ENCODE measurements at regions not wholly inside any gene's neighbourhood (a gene's known extent, or its start where the extent isn't known, plus 50 kb on each side); places are given as distances from the start of the nearest gene placed in this dataset.
A peak's percentile ranks its signal among the peaks of the same experiment; 100 is the strongest.

DNA sequence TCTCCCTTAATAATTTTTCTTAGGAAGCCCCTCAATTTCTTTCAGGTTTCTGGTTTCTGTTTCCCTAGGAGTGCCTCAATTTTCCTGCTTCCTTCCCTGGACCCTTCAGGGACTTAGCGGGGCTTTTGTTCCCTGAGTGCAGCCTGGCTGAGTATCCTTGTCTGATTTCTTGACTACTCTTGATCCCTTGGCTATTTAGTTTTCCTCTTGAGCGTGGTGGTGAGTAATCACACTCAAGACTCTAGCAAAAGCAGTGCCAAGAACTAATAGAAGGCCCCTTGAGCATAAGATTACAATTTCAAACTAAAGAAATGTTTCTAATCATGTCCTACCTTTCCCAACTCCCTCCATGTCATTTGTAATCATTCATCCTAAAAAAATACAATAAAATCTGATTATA lies 94.3 kb upstream of the C3orf80 start:
- DNase-seq (no peak), ATAC-seq (peak in 1 of 2 donors; percentile 33)
- Histone ChIP-seq H3K4me1 (ENCODE audit: control insufficient read depth, insufficient read depth, low read length) (no peaks in the 10 kb centered on the region), H3K27ac (ENCODE audit: low read length) (no peak overlapping the region), H3K9me3 (ENCODE audit: control insufficient read depth, low read length) (no peaks in the 10 kb centered on the region), H3K27me3 (ENCODE audit: control insufficient read depth, insufficient read depth) (no peaks in the 10 kb centered on the region), H3K4me3 (ENCODE audit: low read length) (no peak overlapping the region)
- intact Hi-C loops (cut with DNase I): no loop called here
- 46% methylated on average over 2 of the region's 2 CpGs for WGBS

DNA sequence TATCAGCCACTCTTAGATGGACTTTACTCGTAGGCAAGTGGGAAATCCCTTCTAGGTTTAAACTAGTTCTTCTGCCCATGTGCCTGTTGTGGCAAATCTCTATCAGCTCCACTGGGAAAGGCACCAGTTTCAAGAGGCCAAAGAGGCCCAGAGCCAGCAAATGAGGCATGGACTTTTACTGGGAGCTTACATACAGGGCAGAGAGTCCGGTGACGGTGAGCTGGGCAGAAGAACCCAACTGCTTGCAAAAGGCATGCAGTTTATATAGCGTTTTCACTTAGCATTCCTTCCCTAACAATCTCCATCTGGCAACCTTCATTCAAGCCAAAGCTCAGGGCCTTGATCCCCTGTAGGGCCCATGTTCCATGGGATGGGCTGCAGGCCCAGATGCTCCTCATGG lies 93.0 kb upstream of the C3orf80 start:
- Histone ChIP-seq H3K27ac (ENCODE audit: low read length) (no peak overlapping the region), H3K9me3 (ENCODE audit: control insufficient read depth, low read length) (no peaks in the 10 kb centered on the region), H3K4me3 (ENCODE audit: low read length) (no peak overlapping the region), H3K4me1 (ENCODE audit: control insufficient read depth, insufficient read depth, low read length) (no peaks in the 10 kb centered on the region), H3K27me3 (ENCODE audit: control insufficient read depth, insufficient read depth) (no peaks in the 10 kb centered on the region)
- WGBS: 80% methylated on average over 4 of the region's 4 CpGs
- intact Hi-C loops (cut with DNase I): no loop called here
- no peak for ATAC-seq
- no peak for DNase-seq

DNA sequence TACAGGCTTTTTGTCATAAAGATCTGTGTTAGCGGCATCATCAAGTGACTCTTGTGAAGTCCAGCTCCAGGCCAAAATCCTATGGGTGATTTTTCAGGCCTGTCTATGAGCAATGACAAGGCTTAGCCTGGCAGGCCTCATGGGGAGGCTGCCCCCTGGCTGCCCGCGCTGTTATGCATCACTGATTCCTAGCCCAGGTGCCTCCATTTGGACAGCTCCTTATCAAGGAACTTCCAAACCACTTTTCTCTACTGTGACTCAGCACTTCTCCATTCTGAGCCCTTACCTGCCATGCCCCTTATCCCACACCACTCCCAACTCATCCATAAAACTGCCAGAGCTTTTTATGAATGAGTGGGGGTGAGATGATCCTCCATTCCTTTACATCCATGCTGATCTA lies 91.5 kb upstream of the C3orf80 start:
- ATAC-seq: no peak
- no peak overlapping the region for H3K4me3 ChIP-seq (ENCODE audit: low read length)
- no peak overlapping the region for H3K27ac ChIP-seq (ENCODE audit: low read length)
- WGBS: 79% methylated on average over 3 of the region's 3 CpGs
- no peaks in the 10 kb centered on the region for H3K27me3 ChIP-seq (ENCODE audit: control insufficient read depth, insufficient read depth)
- H3K9me3 ChIP-seq (ENCODE audit: control insufficient read depth, low read length): no peaks in the 10 kb centered on the region
- intact Hi-C loops (cut with DNase I): no loop called here
- DNase-seq: no peak
- H3K4me1 ChIP-seq (ENCODE audit: control insufficient read depth, insufficient read depth, low read length): no peaks in the 10 kb centered on the region

DNA sequence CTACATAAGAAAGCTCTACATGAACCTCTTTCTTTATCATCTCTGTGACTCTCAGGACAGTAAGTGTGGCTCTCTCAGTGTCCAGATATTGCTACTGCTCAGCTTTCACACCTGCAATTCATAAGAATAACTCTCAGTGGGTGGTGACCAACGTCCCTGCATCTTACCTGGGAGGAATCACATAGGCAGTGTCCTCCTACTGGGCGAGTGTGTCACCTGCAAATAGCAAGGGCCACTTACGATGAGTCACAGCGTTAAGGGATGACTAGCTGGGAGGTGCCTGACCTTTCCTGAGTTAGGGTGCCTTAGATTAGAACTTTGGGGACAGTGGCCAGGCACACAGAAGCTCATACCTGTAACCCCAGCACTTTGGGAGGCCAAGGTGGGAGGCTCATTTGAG lies 90.8 kb upstream of the C3orf80 start:
- ATAC-seq: no peak
- no peaks in the 10 kb centered on the region for H3K4me1 ChIP-seq (ENCODE audit: control insufficient read depth, insufficient read depth, low read length)
- DNase-seq: no peak
- H3K27me3 ChIP-seq (ENCODE audit: control insufficient read depth, insufficient read depth): no peaks in the 10 kb centered on the region
- intact Hi-C loops (cut with DNase I): no loop called here
- 83% methylated on average over 4 of the region's 4 CpGs for WGBS
- no peak overlapping the region for H3K4me3 ChIP-seq (ENCODE audit: low read length)
- H3K9me3 ChIP-seq (ENCODE audit: control insufficient read depth, low read length): no peaks in the 10 kb centered on the region
- H3K27ac ChIP-seq (ENCODE audit: low read length): no peak overlapping the region

DNA sequence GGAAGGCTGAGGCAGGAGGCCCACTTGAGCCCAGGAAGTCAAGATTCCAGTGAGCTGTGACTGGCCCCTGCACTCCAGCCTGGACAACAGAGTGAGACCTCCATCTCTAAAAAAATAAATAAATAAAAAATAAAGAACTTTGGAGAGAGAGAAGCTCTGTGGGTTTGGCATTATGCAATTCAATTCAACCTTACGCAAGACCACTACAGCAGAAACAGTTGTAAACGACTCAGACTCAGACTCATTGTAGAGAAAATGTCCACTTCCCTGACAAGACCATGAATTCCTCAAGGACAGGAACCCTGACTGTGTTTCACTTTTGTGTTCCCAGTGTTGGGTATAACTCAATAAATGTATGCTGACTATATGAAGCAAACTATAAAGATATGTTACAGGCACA lies 90.3 kb upstream of the C3orf80 start:
- intact Hi-C loops (cut with DNase I): no loop called here
- Histone ChIP-seq H3K9me3 (ENCODE audit: control insufficient read depth, low read length) (no peaks in the 10 kb centered on the region), H3K4me1 (ENCODE audit: control insufficient read depth, insufficient read depth, low read length) (no peaks in the 10 kb centered on the region), H3K4me3 (ENCODE audit: low read length) (no peak overlapping the region), H3K27me3 (ENCODE audit: control insufficient read depth, insufficient read depth) (no peaks in the 10 kb centered on the region), H3K27ac (ENCODE audit: low read length) (no peak overlapping the region)
- no peak for ATAC-seq
- 66% methylated on average over 2 of the region's 2 CpGs for WGBS
- no peak for DNase-seq

DNA sequence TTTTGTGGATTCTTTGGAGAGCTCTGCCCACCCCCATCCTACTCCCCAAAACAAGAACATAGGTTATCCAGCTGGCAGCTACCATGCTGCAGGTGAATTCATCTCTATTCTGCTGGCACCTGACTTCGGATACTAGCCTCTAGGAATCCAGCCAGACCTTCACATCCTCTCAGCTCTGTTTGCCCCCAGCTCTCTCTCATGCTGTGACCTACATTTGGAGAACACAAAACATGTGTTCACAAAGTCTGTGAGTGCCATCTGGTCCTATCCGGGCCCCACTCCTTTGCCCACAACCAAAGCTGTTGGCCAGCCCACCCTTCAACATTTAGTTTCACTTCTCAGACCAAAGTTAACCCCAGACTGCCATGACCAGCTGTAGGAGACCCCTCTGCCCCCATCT lies 89.4 kb upstream of the C3orf80 start:
- Histone ChIP-seq H3K27me3 (ENCODE audit: control insufficient read depth, insufficient read depth) (no peaks in the 10 kb centered on the region), H3K4me3 (ENCODE audit: low read length) (no peak overlapping the region), H3K27ac (ENCODE audit: low read length) (no peak overlapping the region), H3K4me1 (ENCODE audit: control insufficient read depth, insufficient read depth, low read length) (no peaks in the 10 kb centered on the region), H3K9me3 (ENCODE audit: control insufficient read depth, low read length) (no peaks in the 10 kb centered on the region)
- no peak for DNase-seq
- intact Hi-C loops (cut with DNase I): no loop called here
- ATAC-seq: no peak
- WGBS: 49% methylated on average over 2 of the region's 2 CpGs

DNA sequence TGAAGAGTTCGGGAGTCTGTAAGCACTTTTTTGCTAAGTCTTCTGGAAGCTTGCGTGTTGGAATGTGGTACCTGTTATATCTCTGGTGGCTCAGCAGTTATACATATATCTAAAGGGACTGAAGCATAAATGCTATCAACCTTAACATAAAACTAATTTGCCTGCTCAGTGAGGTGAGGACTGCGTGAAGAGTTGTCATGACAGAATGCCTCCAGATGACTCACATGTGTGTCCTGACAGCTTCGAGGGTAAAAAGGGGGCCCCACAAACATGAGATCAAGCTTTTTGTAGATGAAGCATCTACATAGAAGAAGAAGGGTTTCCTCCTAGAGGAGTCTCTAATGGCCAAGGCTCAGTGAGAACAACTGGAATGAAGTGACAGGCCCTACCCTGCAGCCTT lies 88.8 kb upstream of the C3orf80 start:
- Histone ChIP-seq H3K9me3 (ENCODE audit: control insufficient read depth, low read length) (no peaks in the 10 kb centered on the region), H3K27me3 (ENCODE audit: control insufficient read depth, insufficient read depth) (no peaks in the 10 kb centered on the region), H3K4me1 (ENCODE audit: control insufficient read depth, insufficient read depth, low read length) (no peaks in the 10 kb centered on the region), H3K27ac (ENCODE audit: low read length) (no peak overlapping the region), H3K4me3 (ENCODE audit: low read length) (no peak overlapping the region)
- intact Hi-C loops (cut with DNase I): no loop called here
- WGBS: 93% methylated on average over 4 of the region's 4 CpGs
- ATAC-seq: no peak
- DNase-seq: no peak

DNA sequence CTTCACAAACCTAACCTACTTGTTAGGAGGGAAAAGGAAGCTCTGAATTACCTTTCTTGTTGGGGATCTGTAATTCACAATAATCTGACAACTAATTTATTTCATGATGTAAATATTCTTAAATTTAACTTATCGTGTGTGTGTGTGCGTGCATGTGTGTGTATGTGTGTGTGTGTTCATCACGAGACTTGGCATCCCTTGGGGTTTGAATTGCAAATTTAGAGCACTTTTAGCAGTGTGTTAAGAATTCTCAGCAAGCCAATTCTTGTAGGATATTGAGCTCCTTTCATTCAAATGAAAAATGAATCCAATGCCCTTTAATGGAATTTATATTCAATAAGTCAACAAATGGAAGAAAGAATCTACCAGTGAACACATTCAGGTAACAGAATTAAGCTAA lies 85.9 kb upstream of the C3orf80 start:
- H3K27me3 ChIP-seq (ENCODE audit: control insufficient read depth, insufficient read depth): no peaks in the 10 kb centered on the region
- peaks cover under 1% of the 10 kb centered on the region for H3K9me3 ChIP-seq (ENCODE audit: control insufficient read depth, low read length)
- ATAC-seq: no peak
- intact Hi-C loops (cut with DNase I): no loop called here
- no peaks in the 10 kb centered on the region for H3K4me1 ChIP-seq (ENCODE audit: control insufficient read depth, insufficient read depth, low read length)
- DNase-seq: no peak
- 71% methylated on average over 3 of the region's 3 CpGs for WGBS
- H3K4me3 ChIP-seq (ENCODE audit: low read length): no peak overlapping the region
- H3K27ac ChIP-seq (ENCODE audit: low read length): no peak overlapping the region

DNA sequence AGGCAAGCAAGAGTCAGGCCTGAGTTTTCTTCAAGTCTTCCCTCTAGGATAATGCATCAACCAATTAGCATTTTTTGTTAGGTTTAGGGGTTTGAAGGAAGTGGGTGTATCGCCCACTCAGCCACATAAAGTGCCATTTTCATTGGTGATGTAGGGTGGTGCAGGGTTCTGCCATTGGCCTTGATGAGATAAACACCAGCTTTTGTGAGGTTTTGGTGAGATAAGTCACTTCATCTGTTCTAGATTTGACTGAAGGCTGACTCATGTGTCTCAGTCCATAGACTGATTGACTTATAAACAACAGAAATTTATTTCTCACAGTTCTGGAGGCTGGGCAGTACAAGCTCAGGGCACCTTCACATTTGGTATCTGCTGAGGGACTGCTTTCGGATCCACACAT lies 84.5 kb upstream of the C3orf80 start:
- DNase-seq (no peak), ATAC-seq (no peak)
- peaks cover 1% of the 10 kb centered on the region for H3K9me3 ChIP-seq (ENCODE audit: control insufficient read depth, low read length)
- H3K27ac ChIP-seq (ENCODE audit: low read length): no peak overlapping the region
- H3K27me3 ChIP-seq (ENCODE audit: control insufficient read depth, insufficient read depth): no peaks in the 10 kb centered on the region
- intact Hi-C loops (cut with DNase I): no loop called here
- H3K4me3 ChIP-seq (ENCODE audit: low read length): no peak overlapping the region
- no peaks in the 10 kb centered on the region for H3K4me1 ChIP-seq (ENCODE audit: control insufficient read depth, insufficient read depth, low read length)
- WGBS: 90% methylated on average over 2 of the region's 2 CpGs

DNA sequence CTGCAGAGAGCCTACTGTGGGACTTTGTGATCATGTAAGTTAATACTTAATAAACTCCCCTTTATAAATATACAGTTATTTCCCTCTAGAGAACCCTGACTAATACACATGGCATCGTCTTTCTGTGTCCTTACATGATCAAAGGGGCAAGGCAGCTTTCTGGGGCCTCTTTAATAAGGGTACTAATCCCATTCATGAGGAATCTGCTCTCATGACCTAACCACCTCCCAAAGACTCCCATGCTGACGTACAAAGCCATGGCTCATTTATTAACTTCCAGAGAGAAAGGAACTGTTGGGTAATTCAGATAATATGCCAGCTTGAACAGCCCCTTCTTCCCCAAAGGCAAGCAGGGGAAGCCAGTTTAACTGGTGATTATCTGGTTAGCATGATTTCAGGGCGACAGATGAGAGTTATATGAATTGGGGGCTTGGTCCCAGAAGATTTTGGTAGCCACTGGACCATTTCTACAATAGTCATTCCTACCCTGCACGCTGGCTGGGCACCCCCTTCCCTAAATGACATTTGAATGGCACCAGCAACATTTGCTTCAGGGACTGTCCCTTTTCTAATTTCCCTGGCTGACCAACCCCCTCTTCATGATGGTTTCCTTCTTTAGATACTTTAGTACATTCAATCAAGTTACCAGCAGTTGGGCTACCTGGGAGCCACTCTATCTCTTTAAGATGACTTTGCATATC lies 83.6 kb upstream of the C3orf80 start:
- intact Hi-C loops (cut with DNase I): no loop called here
- no peak overlapping the region for H3K27ac ChIP-seq (ENCODE audit: low read length)
- no peaks in the 10 kb centered on the region for H3K4me1 ChIP-seq (ENCODE audit: control insufficient read depth, insufficient read depth, low read length)
- DNase-seq (no peak), ATAC-seq (no peak)
- H3K9me3 ChIP-seq (ENCODE audit: control insufficient read depth, low read length): peaks cover 1% of the 10 kb centered on the region
- WGBS: 70% methylated on average over 4 of the region's 4 CpGs
- H3K27me3 ChIP-seq (ENCODE audit: control insufficient read depth, insufficient read depth): no peaks in the 10 kb centered on the region
- no peak overlapping the region for H3K4me3 ChIP-seq (ENCODE audit: low read length)

DNA sequence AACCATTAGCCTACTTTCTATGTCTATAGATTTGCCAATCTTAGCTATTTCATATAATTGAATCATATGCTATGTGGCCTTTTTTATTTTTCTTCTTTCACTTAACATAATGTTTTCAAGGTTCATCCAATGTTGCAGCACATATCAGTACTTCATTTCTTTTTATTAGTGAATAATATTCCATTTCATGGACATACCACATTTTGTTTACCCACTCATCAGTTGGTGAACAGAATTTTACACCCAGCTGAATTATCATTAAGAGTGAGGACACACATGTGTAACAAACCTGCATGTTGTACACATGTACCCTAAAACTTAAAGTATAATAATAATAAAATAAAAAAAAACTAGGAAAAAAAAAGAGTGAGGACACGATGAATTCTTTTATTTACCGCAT lies 81.7 kb upstream of the C3orf80 start:
- Histone ChIP-seq H3K27ac (ENCODE audit: low read length) (no peak overlapping the region), H3K4me1 (ENCODE audit: control insufficient read depth, insufficient read depth, low read length) (no peaks in the 10 kb centered on the region), H3K4me3 (ENCODE audit: low read length) (no peak overlapping the region), H3K9me3 (ENCODE audit: control insufficient read depth, low read length) (peaks cover 1% of the 10 kb centered on the region), H3K27me3 (ENCODE audit: control insufficient read depth, insufficient read depth) (no peaks in the 10 kb centered on the region)
- intact Hi-C loops (cut with DNase I): no loop called here
- no peak for DNase-seq
- 98% methylated on average over 2 of the region's 2 CpGs for WGBS
- no peak for ATAC-seq

DNA sequence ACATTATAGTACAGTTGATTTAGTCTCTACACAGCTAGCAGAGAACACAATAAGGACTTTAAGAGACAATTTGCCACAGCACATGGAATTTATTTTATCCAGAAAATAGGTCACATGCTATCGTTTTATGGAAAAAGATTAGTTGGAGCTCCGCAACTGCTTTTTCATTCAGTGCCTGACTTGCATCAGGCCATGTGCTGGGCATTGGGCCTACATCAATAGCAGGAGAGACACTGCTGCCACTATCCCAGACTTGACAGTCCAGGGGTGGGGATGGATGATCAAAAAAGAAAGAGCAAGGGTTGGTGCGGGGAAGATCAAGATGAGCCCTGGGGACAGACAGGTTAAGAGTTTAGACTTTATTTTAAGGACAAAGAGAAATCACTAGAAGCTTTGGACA lies 75.2 kb upstream of the C3orf80 start:
- Histone ChIP-seq H3K27ac (ENCODE audit: low read length) (peak overlapping the region; percentile 33), H3K4me3 (ENCODE audit: low read length) (no peak overlapping the region), H3K4me1 (ENCODE audit: control insufficient read depth, insufficient read depth, low read length) (no peaks in the 10 kb centered on the region), H3K27me3 (ENCODE audit: control insufficient read depth, insufficient read depth) (no peaks in the 10 kb centered on the region), H3K9me3 (ENCODE audit: control insufficient read depth, low read length) (no peaks in the 10 kb centered on the region)
- 55% methylated on average over 3 of the region's 3 CpGs for WGBS
- intact Hi-C loops (cut with DNase I): loop anchor here in 1 of 4 donors (10.0 kb wide), 1 partner anchor 265 kb away; no protein-coding TSS in a partner anchor
- ATAC-seq: peak; percentile 62 to 85
- peak; percentile 46 to 59 (median 50) for DNase-seq

Data from right cardiac atrium (tissue), 5 donors.